ENCODE measurements at regions not wholly inside any gene's neighbourhood (a gene's known extent, or its start where the extent isn't known, plus 50 kb on each side); places are given as distances from the start of the nearest gene placed in this dataset.

GRCh38 chr4:27463816-27464215, 603.2 kb downstream of the STIM2 start:
- Histone ChIP-seq H3K9ac (ENCODE audit: low read depth, low read length) (no peak overlapping the region), H3K9me3 (ENCODE audit: insufficient read depth, low read depth, low read length) (no peaks in the 10 kb centered on the region), H3K36me3 (ENCODE audit: insufficient read depth, low read depth, low read length) (no peaks in the 10 kb centered on the region), H3K27me3 (ENCODE audit: insufficient read depth, low read length) (no peaks in the 10 kb centered on the region), H3K4me3 (ENCODE audit: low read length) (no peak overlapping the region), H3K4me1 (ENCODE audit: insufficient read depth, low read length) (peaks cover 6% of the 10 kb centered on the region; the same call in 1 of the 2 replicates), H3K27ac (ENCODE audit: low read length) (no peak overlapping the region)

DNA sequence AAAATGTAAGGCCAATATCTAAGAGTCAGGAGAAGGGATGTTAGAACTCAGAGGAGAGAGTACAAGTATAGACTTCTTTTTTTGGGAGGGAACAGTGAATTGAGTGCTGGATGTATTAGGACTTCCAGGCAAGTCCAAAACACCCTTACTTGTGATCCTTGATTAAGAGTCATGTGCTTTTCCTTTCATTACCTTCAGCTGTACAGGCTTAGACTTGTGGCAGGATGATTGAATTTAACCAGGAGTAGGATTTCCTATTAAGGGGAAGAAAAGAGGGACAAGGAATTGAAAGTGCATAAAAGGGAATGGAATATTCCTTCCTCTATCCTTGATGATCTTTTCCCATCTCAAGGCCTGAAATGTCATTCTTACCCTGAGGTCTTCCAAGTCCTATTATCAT, 606.7 kb downstream of the STIM2 start:
- Histone ChIP-seq H3K36me3 (ENCODE audit: insufficient read depth, low read depth, low read length) (no peaks in the 10 kb centered on the region), H3K27me3 (ENCODE audit: insufficient read depth, low read length) (no peaks in the 10 kb centered on the region), H3K9ac (ENCODE audit: low read depth, low read length) (no peak overlapping the region), H3K4me3 (ENCODE audit: low read length) (no peak overlapping the region), H3K9me3 (ENCODE audit: insufficient read depth, low read depth, low read length) (no peaks in the 10 kb centered on the region), H3K4me1 (ENCODE audit: insufficient read depth, low read length) (peaks cover 6% of the 10 kb centered on the region; the same call in 1 of the 2 replicates), H3K27ac (ENCODE audit: low read length) (no peak overlapping the region)

DNA sequence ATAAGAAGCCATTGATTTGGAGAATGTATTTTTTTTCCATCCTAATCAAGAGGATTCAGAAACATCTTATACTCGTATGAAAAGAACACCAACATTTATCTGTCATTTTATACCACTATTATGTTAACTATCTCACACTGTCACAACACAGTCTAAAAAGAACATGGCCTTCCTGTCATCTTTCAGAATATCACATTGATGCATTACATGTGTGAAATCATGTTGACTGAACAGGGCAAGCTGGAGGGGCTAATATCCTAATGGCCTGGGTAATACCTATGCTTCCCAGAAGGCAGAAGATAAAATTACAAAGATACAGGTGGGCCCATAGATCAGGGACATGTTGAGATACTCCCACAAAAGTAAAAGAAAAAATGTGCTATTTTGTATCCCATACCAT, 611.7 kb downstream of the STIM2 start:
- no peak overlapping the region for H3K27ac ChIP-seq (ENCODE audit: low read length)
- no peak overlapping the region for H3K9ac ChIP-seq (ENCODE audit: low read depth, low read length)
- H3K36me3 ChIP-seq (ENCODE audit: insufficient read depth, low read depth, low read length): no peaks in the 10 kb centered on the region
- H3K4me3 ChIP-seq (ENCODE audit: low read length): no peak overlapping the region
- no peaks in the 10 kb centered on the region for H3K9me3 ChIP-seq (ENCODE audit: insufficient read depth, low read depth, low read length)
- H3K4me1 ChIP-seq (ENCODE audit: insufficient read depth, low read length): no peaks in the 10 kb centered on the region
- H3K27me3 ChIP-seq (ENCODE audit: insufficient read depth, low read length): no peaks in the 10 kb centered on the region

GRCh38 chr4:27474691-27475090, 614.0 kb downstream of the STIM2 start:
- Histone ChIP-seq H3K9me3 (ENCODE audit: insufficient read depth, low read depth, low read length) (no peaks in the 10 kb centered on the region), H3K27me3 (ENCODE audit: insufficient read depth, low read length) (no peaks in the 10 kb centered on the region), H3K27ac (ENCODE audit: low read length) (no peak overlapping the region), H3K36me3 (ENCODE audit: insufficient read depth, low read depth, low read length) (no peaks in the 10 kb centered on the region), H3K4me3 (ENCODE audit: low read length) (no peak overlapping the region), H3K9ac (ENCODE audit: low read depth, low read length) (no peak overlapping the region), H3K4me1 (ENCODE audit: insufficient read depth, low read length) (no peaks in the 10 kb centered on the region)

GRCh38 chr4:27484216-27484615, 623.6 kb downstream of the STIM2 start:
- Histone ChIP-seq H3K9me3 (ENCODE audit: insufficient read depth, low read depth, low read length) (no peaks in the 10 kb centered on the region), H3K4me1 (ENCODE audit: insufficient read depth, low read length) (no peaks in the 10 kb centered on the region), H3K4me3 (ENCODE audit: low read length) (no peak overlapping the region), H3K27ac (ENCODE audit: low read length) (no peak overlapping the region), H3K27me3 (ENCODE audit: insufficient read depth, low read length) (no peaks in the 10 kb centered on the region), H3K36me3 (ENCODE audit: insufficient read depth, low read depth, low read length) (no peaks in the 10 kb centered on the region), H3K9ac (ENCODE audit: low read depth, low read length) (no peak overlapping the region)

DNA sequence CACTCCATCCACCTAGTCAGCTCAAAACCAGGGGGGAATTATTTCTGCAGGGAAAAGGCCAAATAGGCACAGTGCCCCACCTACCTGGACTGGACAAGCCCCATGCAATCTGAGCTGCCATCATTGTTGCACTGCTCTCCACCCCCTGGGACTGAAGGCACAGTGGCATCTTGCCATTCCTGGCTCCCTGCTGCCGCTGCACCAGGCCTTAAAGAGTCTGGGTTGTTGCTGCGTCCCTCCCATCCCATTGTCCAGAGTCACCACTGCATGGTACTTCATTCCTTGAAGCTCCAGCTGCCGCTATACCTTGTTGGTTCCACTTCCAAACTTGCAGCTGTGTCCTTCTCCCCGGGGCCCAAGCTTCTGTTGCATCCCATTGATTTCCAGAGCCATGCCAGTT, 629.7 kb downstream of the STIM2 start:
- Histone ChIP-seq H3K27ac (ENCODE audit: low read length) (no peak overlapping the region), H3K27me3 (ENCODE audit: insufficient read depth, low read length) (no peaks in the 10 kb centered on the region), H3K36me3 (ENCODE audit: insufficient read depth, low read depth, low read length) (no peaks in the 10 kb centered on the region), H3K4me3 (ENCODE audit: low read length) (no peak overlapping the region), H3K4me1 (ENCODE audit: insufficient read depth, low read length) (no peaks in the 10 kb centered on the region), H3K9ac (ENCODE audit: low read depth, low read length) (no peak overlapping the region), H3K9me3 (ENCODE audit: insufficient read depth, low read depth, low read length) (no peaks in the 10 kb centered on the region; the same call in 1 of the 2 replicates)

GRCh38 chr4:27490766-27491165, 630.1 kb downstream of the STIM2 start:
- H3K4me3 ChIP-seq (ENCODE audit: low read length): no peak overlapping the region
- H3K9me3 ChIP-seq (ENCODE audit: insufficient read depth, low read depth, low read length): no peaks in the 10 kb centered on the region; the same call in 1 of the 2 replicates
- H3K4me1 ChIP-seq (ENCODE audit: insufficient read depth, low read length): no peaks in the 10 kb centered on the region
- H3K27ac ChIP-seq (ENCODE audit: low read length): no peak overlapping the region
- no peaks in the 10 kb centered on the region for H3K36me3 ChIP-seq (ENCODE audit: insufficient read depth, low read depth, low read length)
- no peak overlapping the region for H3K9ac ChIP-seq (ENCODE audit: low read depth, low read length)
- H3K27me3 ChIP-seq (ENCODE audit: insufficient read depth, low read length): no peaks in the 10 kb centered on the region

GRCh38 chr4:27506401-27506800, 645.8 kb downstream of the STIM2 start:
- Histone ChIP-seq H3K27me3 (ENCODE audit: insufficient read depth, low read length) (no peaks in the 10 kb centered on the region), H3K4me3 (ENCODE audit: low read length) (no peak overlapping the region), H3K27ac (ENCODE audit: low read length) (no peak overlapping the region), H3K9me3 (ENCODE audit: insufficient read depth, low read depth, low read length) (no peaks in the 10 kb centered on the region), H3K9ac (ENCODE audit: low read depth, low read length) (no peak overlapping the region), H3K4me1 (ENCODE audit: insufficient read depth, low read length) (no peaks in the 10 kb centered on the region), H3K36me3 (ENCODE audit: insufficient read depth, low read depth, low read length) (no peaks in the 10 kb centered on the region)

DNA sequence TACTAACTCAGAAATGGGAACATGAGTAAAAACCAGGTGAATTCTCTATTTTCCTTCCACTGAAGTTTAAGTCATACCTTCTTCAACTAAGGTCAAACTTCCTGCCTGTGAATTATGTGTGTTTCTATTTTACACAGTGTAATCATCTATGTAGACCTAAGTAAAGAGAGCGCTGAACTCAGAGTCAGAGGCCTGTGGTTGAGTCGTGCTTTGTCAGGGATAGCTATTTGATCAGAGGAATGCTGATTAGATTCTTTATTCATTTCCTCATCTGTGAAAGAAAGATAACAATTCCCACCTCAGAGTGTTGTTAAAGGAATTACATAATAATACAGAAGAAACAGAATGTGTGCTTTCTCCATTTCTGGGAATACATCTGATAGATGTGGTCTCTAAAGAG, 654.1 kb downstream of the STIM2 start:
- H3K27me3 ChIP-seq (ENCODE audit: insufficient read depth, low read length): no peaks in the 10 kb centered on the region
- H3K4me3 ChIP-seq (ENCODE audit: low read length): no peak overlapping the region
- H3K9ac ChIP-seq (ENCODE audit: low read depth, low read length): no peak overlapping the region
- H3K9me3 ChIP-seq (ENCODE audit: insufficient read depth, low read depth, low read length): no peaks in the 10 kb centered on the region
- H3K27ac ChIP-seq (ENCODE audit: low read length): no peak overlapping the region
- no peaks in the 10 kb centered on the region; the same call in 1 of the 2 replicates for H3K4me1 ChIP-seq (ENCODE audit: insufficient read depth, low read length)
- H3K36me3 ChIP-seq (ENCODE audit: insufficient read depth, low read depth, low read length): no peaks in the 10 kb centered on the region

- Histone ChIP-seq H3K36me3 (ENCODE audit: insufficient read depth, low read depth, low read length) (no peaks in the 10 kb centered on the region), H3K27ac (ENCODE audit: low read length) (no peak overlapping the region), H3K4me3 (ENCODE audit: low read length) (no peak overlapping the region), H3K27me3 (ENCODE audit: insufficient read depth, low read length) (no peaks in the 10 kb centered on the region), H3K9me3 (ENCODE audit: insufficient read depth, low read depth, low read length) (no peaks in the 10 kb centered on the region), H3K9ac (ENCODE audit: low read depth, low read length) (no peak overlapping the region), H3K4me1 (ENCODE audit: insufficient read depth, low read length) (no peaks in the 10 kb centered on the region; the same call in 1 of the 2 replicates)
Observed at GRCh38 chr4:27515140-27515539, 654.5 kb downstream of the STIM2 start.

- H3K36me3 ChIP-seq (ENCODE audit: insufficient read depth, low read depth, low read length): no peaks in the 10 kb centered on the region
Observed at GRCh38 chr4:27518876-27519275, 658.2 kb downstream of the STIM2 start.

DNA sequence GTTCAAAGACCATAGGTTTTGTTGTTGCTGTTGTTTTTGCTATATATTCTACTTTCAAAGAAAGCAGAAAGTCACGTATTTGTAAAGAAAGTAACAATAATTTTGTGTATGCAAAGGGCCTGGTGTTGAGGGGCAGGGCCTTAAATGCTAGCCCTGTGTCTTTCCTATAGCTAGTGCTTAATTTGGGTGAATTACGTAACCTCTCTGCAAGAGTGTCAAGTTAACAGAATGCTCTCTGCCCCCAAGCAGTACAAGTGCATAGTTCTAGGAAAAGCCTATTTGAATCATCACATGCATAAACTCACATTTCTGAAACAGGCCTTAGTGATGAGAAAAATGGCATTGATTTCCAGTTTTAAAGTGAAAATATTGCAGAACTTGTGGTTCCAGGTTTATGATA, 663.6 kb downstream of the STIM2 start:
- H3K9ac ChIP-seq (ENCODE audit: low read depth, low read length): no peak overlapping the region
- no peaks in the 10 kb centered on the region for H3K27me3 ChIP-seq (ENCODE audit: insufficient read depth, low read length)
- H3K4me3 ChIP-seq (ENCODE audit: low read length): no peak overlapping the region
- no peaks in the 10 kb centered on the region for H3K36me3 ChIP-seq (ENCODE audit: insufficient read depth, low read depth, low read length)
- H3K9me3 ChIP-seq (ENCODE audit: insufficient read depth, low read depth, low read length): no peaks in the 10 kb centered on the region
- H3K4me1 ChIP-seq (ENCODE audit: insufficient read depth, low read length): no peaks in the 10 kb centered on the region
- no peak overlapping the region for H3K27ac ChIP-seq (ENCODE audit: low read length)

More at GRCh38 chr4:27518876-27519275, 658.2 kb downstream of the STIM2 start:
- Histone ChIP-seq H3K27ac (ENCODE audit: low read length) (no peak overlapping the region), H3K9me3 (ENCODE audit: insufficient read depth, low read depth, low read length) (no peaks in the 10 kb centered on the region), H3K4me3 (ENCODE audit: low read length) (no peak overlapping the region), H3K9ac (ENCODE audit: low read depth, low read length) (no peak overlapping the region), H3K27me3 (ENCODE audit: insufficient read depth, low read length) (no peaks in the 10 kb centered on the region), H3K4me1 (ENCODE audit: insufficient read depth, low read length) (no peaks in the 10 kb centered on the region; the same call in 1 of the 2 replicates)

DNA sequence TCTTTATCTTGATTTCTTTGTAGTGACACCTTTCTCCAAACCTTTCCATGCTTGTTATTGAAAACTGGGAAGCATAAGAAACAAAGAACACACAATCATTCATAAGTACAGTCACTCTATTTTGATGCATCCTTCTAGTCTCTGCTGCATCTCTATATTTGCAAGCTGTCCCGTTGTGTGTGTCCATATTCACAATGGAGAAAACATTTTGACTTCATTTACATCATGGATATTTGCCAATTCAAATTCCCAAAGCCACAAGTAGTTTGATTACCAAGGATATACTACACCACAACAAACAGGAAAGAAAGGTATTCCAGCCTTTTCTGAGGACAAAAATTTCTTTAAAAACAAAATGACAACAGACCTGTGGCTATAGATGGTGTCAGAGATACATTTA, 673.8 kb downstream of the STIM2 start:
- no peak overlapping the region for H3K4me3 ChIP-seq (ENCODE audit: low read length)
- H3K9ac ChIP-seq (ENCODE audit: low read depth, low read length): no peak overlapping the region
- H3K27ac ChIP-seq (ENCODE audit: low read length): no peak overlapping the region
- H3K27me3 ChIP-seq (ENCODE audit: insufficient read depth, low read length): no peaks in the 10 kb centered on the region
- H3K36me3 ChIP-seq (ENCODE audit: insufficient read depth, low read depth, low read length): no peaks in the 10 kb centered on the region
- no peaks in the 10 kb centered on the region for H3K9me3 ChIP-seq (ENCODE audit: insufficient read depth, low read depth, low read length)
- H3K4me1 ChIP-seq (ENCODE audit: insufficient read depth, low read length): no peaks in the 10 kb centered on the region

Measured in iPS-20b (cell line).